ENCODE measurements at regions not wholly inside any gene's neighbourhood (a gene's known extent, or its start where the extent isn't known, plus 50 kb on each side); places are given as distances from the start of the nearest gene placed in this dataset.

GRCh38 chr7:18445483-18445882, 50.1 kb upstream of the HDAC9 start:
- TF ChIP-seq MAX (IDR thresholded peaks at IDR 0.05), result no peak
- TF ChIP-seq FOXM1 (IDR thresholded peaks at IDR 0.05; ENCODE audit: borderline replicate concordance, low read depth), result no peak
- no peak for TF ChIP-seq REST (IDR thresholded peaks at IDR 0.05; ENCODE audit: low read depth)
- no peak for TF ChIP-seq TAF1 (IDR thresholded peaks at IDR 0.05; ENCODE audit: low read depth)
- TF ChIP-seq TEAD4 (IDR thresholded peaks at IDR 0.05), result no peak
- TF ChIP-seq NFIC (IDR thresholded peaks at IDR 0.05), result no peak

Measured in Ishikawa (cell line).